ENCODE measurements at regions not wholly inside any gene's neighbourhood (a gene's known extent, or its start where the extent isn't known, plus 50 kb on each side); places are given as distances from the start of the nearest gene placed in this dataset.

- no peak for DNase-seq (ENCODE audit: low read depth)
- no peak overlapping the region for H3K4me3 ChIP-seq (ENCODE audit: control insufficient read depth, low read depth, low read length)
- TF ChIP-seq, protein P1, sequence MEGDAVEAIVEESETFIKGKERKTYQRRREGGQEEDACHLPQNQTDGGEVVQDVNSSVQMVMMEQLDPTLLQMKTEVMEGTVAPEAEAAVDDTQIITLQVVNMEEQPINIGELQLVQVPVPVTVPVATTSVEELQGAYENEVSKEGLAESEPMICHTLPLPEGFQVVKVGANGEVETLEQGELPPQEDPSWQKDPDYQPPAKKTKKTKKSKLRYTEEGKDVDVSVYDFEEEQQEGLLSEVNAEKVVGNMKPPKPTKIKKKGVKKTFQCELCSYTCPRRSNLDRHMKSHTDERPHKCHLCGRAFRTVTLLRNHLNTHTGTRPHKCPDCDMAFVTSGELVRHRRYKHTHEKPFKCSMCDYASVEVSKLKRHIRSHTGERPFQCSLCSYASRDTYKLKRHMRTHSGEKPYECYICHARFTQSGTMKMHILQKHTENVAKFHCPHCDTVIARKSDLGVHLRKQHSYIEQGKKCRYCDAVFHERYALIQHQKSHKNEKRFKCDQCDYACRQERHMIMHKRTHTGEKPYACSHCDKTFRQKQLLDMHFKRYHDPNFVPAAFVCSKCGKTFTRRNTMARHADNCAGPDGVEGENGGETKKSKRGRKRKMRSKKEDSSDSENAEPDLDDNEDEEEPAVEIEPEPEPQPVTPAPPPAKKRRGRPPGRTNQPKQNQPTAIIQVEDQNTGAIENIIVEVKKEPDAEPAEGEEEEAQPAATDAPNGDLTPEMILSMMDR (IDR thresholded peaks at IDR 0.05; ENCODE audit: control insufficient read depth, insufficient read depth, low read depth, low read length, missing control alignments) = no peak
These were observed 1189.7 kb downstream of the EFNB2 start for GRCh38 chr13:105345730-105346129.

- TF ChIP-seq, protein P1 (IDR thresholded peaks at IDR 0.05; ENCODE audit: control insufficient read depth, insufficient read depth, low read depth, low read length, missing control alignments) = no peak
These were observed 1190.3 kb downstream of the EFNB2 start for GRCh38 chr13:105345131-105345530.

GRCh38 chr13:105343134-105343806 lies 1192.2 kb downstream of the EFNB2 start:
- DNase-seq (ENCODE audit: low read depth) = no peak
- no peak overlapping the region for H3K4me3 ChIP-seq (ENCODE audit: control insufficient read depth, low read depth, low read length)
- TF ChIP-seq, protein P1 (IDR thresholded peaks at IDR 0.05; ENCODE audit: control insufficient read depth, insufficient read depth, low read depth, low read length, missing control alignments) = no peak

More at GRCh38 chr13:105345131-105345530, 1190.3 kb downstream of the EFNB2 start:
- H3K4me3 ChIP-seq (ENCODE audit: control insufficient read depth, low read depth, low read length) = no peak overlapping the region
- no peak for DNase-seq (ENCODE audit: low read depth)

- no peak for DNase-seq (ENCODE audit: low read depth)
- no peak overlapping the region for H3K4me3 ChIP-seq (ENCODE audit: control insufficient read depth, low read depth, low read length)
- TF ChIP-seq, protein P1 (IDR thresholded peaks at IDR 0.05; ENCODE audit: control insufficient read depth, insufficient read depth, low read depth, low read length, missing control alignments) = no peak
These were observed 1193.1 kb downstream of the EFNB2 start for GRCh38 chr13:105342281-105342820.

GRCh38 chr13:105341758-105342157 lies 1193.7 kb downstream of the EFNB2 start:
- DNase-seq (ENCODE audit: low read depth) = no peak
- TF ChIP-seq, protein P1 (IDR thresholded peaks at IDR 0.05; ENCODE audit: control insufficient read depth, insufficient read depth, low read depth, low read length, missing control alignments) = no peak
- H3K4me3 ChIP-seq (ENCODE audit: control insufficient read depth, low read depth, low read length) = no peak overlapping the region

DNA sequence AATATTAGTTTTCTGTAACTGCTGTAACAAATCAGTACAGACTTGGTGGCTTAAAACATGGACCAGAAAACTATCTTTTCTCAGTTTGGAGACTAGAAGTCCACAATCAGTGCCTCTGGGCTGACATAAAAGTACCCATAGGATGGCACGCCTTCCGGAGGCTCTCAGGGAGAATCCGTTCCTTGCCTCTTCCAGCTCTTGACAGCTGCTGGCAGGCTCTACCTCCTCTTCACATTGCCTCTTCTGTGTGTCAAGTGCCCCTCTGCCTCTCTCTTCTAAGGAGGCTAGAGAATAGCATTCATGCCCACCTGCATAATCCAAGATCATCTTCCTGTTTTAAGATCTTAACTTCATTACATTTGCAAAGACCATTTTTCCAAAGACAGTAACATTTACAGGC lies 1194.2 kb downstream of the EFNB2 start:
- H3K4me3 ChIP-seq (ENCODE audit: control insufficient read depth, low read depth, low read length) = no peak overlapping the region
- TF ChIP-seq, protein P1 (IDR thresholded peaks at IDR 0.05; ENCODE audit: control insufficient read depth, insufficient read depth, low read depth, low read length, missing control alignments) = no peak
- DNase-seq (ENCODE audit: low read depth) = no peak

Data from AG09309 (cell line).